ENCODE measurements at regions not wholly inside any gene's neighbourhood (a gene's known extent, or its start where the extent isn't known, plus 50 kb on each side); places are given as distances from the start of the nearest gene placed in this dataset.

DNA sequence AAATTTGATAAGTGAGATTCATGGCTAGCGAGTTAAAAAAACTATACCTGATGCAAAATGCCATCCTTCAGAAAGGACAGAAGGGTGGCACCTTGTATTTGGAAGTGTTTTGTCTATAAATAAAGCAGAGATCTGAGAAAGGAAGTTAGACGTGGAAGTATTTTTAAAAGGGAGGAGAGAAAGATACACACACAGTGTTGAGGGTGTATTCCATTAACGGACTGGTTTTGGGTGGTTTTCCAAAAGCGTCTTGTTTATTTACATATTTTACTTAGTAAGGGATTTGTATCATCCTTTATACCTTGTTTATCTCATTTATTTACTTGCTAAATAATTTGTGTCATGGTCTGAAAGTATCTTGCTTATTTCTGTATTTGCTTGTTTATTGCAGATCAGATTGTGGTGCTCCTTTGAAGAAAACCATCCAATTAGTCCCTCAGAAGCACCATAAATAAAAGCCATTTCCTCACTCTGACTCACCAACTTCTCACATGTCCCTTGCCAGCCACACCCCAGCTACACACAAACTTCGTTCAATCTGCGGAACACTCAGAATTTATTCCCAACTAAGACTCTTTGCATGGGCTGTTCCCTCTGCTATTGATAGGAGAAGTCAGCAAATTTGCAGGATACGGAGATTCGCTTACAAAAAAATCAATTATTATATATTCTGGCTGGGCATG lies 90.8 kb downstream of the FAM124B start:
- TF ChIP-seq, protein P1, sequence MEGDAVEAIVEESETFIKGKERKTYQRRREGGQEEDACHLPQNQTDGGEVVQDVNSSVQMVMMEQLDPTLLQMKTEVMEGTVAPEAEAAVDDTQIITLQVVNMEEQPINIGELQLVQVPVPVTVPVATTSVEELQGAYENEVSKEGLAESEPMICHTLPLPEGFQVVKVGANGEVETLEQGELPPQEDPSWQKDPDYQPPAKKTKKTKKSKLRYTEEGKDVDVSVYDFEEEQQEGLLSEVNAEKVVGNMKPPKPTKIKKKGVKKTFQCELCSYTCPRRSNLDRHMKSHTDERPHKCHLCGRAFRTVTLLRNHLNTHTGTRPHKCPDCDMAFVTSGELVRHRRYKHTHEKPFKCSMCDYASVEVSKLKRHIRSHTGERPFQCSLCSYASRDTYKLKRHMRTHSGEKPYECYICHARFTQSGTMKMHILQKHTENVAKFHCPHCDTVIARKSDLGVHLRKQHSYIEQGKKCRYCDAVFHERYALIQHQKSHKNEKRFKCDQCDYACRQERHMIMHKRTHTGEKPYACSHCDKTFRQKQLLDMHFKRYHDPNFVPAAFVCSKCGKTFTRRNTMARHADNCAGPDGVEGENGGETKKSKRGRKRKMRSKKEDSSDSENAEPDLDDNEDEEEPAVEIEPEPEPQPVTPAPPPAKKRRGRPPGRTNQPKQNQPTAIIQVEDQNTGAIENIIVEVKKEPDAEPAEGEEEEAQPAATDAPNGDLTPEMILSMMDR (IDR thresholded peaks at IDR 0.05; ENCODE audit: unreplicated experiment): no peak
- H3K4me1 Mint-ChIP-seq (ENCODE audit: low read depth): peaks cover 4% of the 10 kb centered on the region
- H3K27me3 Mint-ChIP-seq: no peaks in the 10 kb centered on the region
- DNase-seq (ENCODE audit: low spot score, unreplicated experiment): no peak
- H3K4me3 Mint-ChIP-seq (ENCODE audit: low read depth): no peak overlapping the region
- no peaks in the 10 kb centered on the region for H3K9me3 Mint-ChIP-seq (ENCODE audit: low read depth)
- no peaks in the 10 kb centered on the region for H3K36me3 Mint-ChIP-seq (ENCODE audit: insufficient read depth)
- no peak overlapping the region for H3K27ac Mint-ChIP-seq

DNA sequence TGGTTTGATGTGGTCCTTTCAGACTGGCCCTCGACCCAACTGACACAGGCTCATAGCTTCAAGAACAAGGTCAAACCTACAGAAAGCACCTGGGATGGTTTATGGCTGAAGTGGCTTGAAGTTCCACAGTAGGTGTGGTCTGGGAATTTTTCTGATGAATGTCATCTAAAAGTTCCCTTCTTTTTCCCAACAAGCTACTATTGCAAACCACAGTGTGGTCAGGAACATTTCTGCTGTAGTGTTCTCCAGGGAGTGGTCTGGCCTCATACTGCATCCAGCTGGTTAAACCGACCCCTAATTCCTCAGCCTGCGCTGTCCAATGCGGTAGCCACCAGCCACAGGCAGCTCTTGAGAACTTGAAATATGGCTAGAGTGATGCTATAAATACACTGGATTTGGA lies 92.7 kb downstream of the FAM124B start:
- no peaks in the 10 kb centered on the region for H3K27me3 Mint-ChIP-seq

DNA sequence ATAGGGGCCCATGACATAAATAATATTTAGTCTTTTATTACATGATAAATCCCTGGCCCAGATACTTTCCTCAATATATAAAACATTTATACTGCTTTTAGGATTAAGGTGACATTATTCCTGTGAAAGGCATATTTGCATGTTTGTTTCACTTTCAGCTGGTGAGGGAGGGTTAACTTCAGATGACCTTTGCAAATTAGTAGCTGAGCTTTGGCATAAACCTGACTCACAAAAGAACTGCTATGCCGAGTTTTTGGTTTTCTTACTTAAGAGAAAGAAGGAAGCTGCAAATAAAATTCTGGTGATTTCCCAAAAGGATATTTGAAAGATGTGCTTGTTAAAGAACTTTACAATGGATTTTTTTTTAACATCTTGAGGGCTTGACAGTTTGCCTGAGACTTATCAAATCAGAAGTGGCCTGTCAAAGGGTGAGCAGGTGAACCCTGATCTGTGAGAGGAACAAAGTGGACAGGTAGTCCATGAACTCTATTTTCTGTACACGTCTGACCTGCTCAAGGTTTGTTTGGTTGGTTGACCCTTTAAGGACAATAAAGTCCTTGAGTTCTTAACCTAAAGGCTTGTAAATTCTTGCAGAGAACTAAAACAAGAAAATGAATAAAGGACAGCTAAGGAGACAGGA lies 93.5 kb downstream of the FAM124B start:
- Mint-ChIP-seq H3K4me1 (ENCODE audit: low read depth) (peaks cover 4% of the 10 kb centered on the region), H3K27ac (no peak overlapping the region), H3K27me3 (no peaks in the 10 kb centered on the region), H3K4me3 (ENCODE audit: low read depth) (no peak overlapping the region), H3K36me3 (ENCODE audit: insufficient read depth) (no peaks in the 10 kb centered on the region), H3K9me3 (ENCODE audit: low read depth) (no peaks in the 10 kb centered on the region)
- TF ChIP-seq, protein P1 (IDR thresholded peaks at IDR 0.05; ENCODE audit: unreplicated experiment): no peak
- DNase-seq (ENCODE audit: low spot score, unreplicated experiment): no peak

More for the DNA sequence above, 92.7 kb downstream of the FAM124B start:
- Mint-ChIP-seq H3K36me3 (ENCODE audit: insufficient read depth) (no peaks in the 10 kb centered on the region), H3K4me1 (ENCODE audit: low read depth) (peaks cover 4% of the 10 kb centered on the region), H3K9me3 (ENCODE audit: low read depth) (no peaks in the 10 kb centered on the region), H3K4me3 (ENCODE audit: low read depth) (no peak overlapping the region), H3K27ac (no peak overlapping the region)
- TF ChIP-seq, protein P1 (IDR thresholded peaks at IDR 0.05; ENCODE audit: unreplicated experiment): no peak
- no peak for DNase-seq (ENCODE audit: low spot score, unreplicated experiment)

DNA sequence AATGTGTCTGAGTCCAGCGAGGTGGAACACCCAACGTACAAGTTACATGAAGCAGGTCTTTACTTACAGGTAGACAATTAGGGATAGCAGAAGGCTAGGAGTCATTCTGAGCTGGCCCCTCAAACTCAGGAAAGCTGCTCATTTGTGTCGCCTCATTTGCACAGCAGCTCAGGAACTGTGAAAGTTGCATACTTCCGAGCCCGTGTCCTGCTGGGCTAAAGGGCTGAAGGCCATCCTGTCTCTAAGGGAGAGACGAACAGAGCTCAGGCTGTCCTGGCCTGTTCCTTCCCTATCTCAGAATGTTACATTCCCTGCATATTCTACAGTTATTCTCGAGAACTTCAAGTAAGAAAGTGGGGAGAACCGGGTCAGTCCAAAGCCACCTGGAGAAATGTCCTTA lies 99.0 kb downstream of the FAM124B start:
- DNase-seq (ENCODE audit: low spot score, unreplicated experiment): no peak
- no peak overlapping the region for H3K27ac Mint-ChIP-seq

DNA sequence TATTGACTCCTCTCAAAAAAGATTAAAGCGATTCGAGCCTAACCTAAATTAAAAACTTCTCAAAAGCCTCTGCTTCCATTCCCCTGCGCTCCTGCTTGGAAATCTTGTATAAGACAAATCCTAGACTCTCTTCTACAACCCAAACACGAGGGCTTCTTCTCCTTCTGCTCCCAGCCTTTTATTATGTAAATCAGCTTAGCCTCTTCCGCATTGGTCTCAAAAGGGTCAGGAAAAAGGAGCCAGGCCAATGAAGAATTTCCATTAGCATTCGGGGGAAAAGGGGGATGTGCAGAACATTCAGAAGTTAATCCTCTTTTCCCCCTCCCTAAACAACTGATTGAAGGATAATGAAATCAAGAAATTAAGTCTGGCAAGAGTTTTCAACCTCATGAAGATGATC lies 107.9 kb downstream of the FAM124B start:
- no peak overlapping the region for H3K27ac Mint-ChIP-seq
- no peaks in the 10 kb centered on the region for H3K4me1 Mint-ChIP-seq (ENCODE audit: low read depth)
- no peak for DNase-seq (ENCODE audit: low spot score, unreplicated experiment)
- no peaks in the 10 kb centered on the region for H3K36me3 Mint-ChIP-seq (ENCODE audit: insufficient read depth)
- H3K9me3 Mint-ChIP-seq (ENCODE audit: low read depth): no peaks in the 10 kb centered on the region
- H3K27me3 Mint-ChIP-seq: no peaks in the 10 kb centered on the region
- H3K4me3 Mint-ChIP-seq (ENCODE audit: low read depth): no peak overlapping the region
- TF ChIP-seq, protein P1 (IDR thresholded peaks at IDR 0.05; ENCODE audit: unreplicated experiment): no peak

More for the DNA sequence above, 99.0 kb downstream of the FAM124B start:
- no peak overlapping the region for H3K4me3 Mint-ChIP-seq (ENCODE audit: low read depth)
- H3K9me3 Mint-ChIP-seq (ENCODE audit: low read depth): no peaks in the 10 kb centered on the region
- TF ChIP-seq, protein P1 (IDR thresholded peaks at IDR 0.05; ENCODE audit: unreplicated experiment): no peak
- no peaks in the 10 kb centered on the region for H3K4me1 Mint-ChIP-seq (ENCODE audit: low read depth)
- H3K27me3 Mint-ChIP-seq: no peaks in the 10 kb centered on the region
- H3K36me3 Mint-ChIP-seq (ENCODE audit: insufficient read depth): no peaks in the 10 kb centered on the region

All from progenitor cell of endocrine pancreas (in vitro differentiated cells).